ENCODE measurements at regions not wholly inside any gene's neighbourhood (a gene's known extent, or its start where the extent isn't known, plus 50 kb on each side); places are given as distances from the start of the nearest gene placed in this dataset.
A peak's percentile ranks its signal among the peaks of the same experiment; 100 is the strongest.

DNA sequence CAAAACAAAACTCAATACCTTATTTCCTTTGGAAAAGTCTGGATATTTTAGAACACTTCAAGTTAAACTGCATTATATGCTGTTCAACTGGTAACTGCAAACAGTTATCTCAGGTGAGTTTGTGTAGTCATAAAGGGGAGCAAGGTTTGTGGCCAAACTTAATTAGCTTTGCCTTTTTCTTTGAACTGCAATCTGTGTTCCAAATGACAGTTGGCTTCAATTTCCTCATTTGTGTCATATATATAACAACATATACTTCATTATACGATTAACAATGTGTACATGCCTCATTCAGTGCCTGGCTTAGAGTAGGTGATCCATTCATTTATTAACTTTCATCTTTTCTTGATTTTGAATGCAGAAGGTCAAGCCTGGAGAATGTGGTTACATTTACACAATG, 55.8 kb downstream of the KCNE4 start:
- DNase-seq (ENCODE audit: low spot score): no peak

DNA sequence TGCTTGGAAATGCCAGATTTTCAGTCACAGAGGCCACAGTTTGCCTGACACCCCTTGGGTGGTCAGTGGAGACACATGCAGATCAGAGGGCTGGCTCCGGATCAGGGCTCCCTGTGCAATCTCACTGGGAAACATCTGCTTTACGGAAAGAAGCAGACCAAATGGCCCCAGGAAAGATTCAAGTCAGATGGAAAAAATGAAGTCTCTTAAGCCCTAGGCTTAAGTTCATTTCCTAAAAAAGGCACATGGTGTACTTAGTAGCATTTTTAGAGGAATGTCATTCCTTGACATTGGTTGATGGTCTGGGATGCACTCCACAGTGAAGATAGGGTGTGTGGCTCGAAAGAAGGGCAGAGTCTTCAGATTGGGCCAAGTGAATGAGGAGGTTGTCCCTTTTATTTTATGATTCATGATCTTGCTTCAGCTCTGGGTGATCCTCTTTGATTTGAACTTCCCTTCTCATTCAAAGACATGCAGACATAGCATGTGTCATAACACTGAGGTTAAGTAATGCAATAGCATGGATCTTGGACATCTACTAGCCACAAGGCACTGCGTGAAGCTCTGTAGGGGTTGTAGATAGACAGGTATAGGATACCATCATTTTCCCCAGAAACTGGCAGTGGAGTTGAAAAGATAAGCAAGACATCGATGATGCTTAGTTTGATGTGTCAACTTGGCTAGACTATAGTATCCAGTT, 56.5 kb downstream of the KCNE4 start:
- no peak for DNase-seq (ENCODE audit: low spot score)

DNA sequence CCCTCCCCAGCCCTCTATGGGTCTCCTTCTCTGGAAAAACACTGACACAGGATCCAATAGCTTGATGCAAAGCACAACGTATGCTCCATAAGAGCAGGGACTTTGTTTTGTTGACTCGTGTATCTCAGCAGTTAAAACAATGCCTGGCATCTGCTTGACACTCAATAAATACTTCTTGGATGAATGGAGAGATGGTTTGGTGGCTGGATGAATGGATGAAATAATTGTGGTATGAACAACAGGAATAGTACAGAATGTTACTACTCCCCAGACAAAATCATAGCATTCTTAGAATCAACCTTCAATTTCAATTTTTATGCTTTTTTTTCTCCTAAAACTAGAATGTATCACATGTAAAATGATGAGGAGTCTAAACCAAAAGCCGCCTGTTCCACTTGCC, 57.4 kb downstream of the KCNE4 start:
- no peak for DNase-seq (ENCODE audit: low spot score)

DNA sequence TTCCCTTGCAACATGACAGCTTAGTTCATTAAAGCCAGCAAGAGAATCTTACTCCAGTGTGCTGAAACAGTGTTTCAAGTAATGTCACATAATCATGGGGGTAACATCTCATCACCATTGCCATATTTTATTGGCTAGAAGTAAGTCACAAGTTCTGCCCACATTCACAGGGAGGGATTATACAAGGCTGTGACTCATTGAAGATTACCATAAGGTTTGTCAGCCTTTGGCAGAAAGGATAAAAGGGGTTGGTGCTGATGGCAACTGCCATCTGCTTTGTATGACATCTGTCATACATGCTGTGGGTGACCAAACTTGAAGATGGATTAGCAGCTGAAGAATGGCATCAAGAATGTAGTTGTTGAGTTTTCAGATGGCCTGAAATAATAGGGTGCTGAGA, 61.2 kb downstream of the KCNE4 start:
- DNase-seq (ENCODE audit: low spot score): no peak

DNA sequence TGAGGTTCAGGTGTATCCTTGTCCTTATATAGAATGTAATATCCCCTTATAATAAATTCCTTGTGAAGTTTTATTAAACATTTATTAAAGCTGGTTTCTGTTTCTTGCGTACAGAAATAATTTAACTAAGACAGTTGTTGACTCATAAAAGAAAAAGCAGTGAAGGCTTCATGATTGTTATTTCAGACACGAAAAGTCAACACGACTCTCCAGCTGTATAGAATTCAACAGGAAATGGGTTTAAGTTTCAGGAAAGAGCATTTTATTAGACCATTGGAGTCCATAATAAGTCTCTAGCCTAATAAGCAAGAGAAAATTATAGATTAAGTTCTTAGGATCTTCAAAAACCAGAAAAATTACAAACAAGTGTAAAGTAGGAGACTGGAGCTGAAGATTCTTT, 62.2 kb downstream of the KCNE4 start:
- DNase-seq (ENCODE audit: low spot score): no peak

DNA sequence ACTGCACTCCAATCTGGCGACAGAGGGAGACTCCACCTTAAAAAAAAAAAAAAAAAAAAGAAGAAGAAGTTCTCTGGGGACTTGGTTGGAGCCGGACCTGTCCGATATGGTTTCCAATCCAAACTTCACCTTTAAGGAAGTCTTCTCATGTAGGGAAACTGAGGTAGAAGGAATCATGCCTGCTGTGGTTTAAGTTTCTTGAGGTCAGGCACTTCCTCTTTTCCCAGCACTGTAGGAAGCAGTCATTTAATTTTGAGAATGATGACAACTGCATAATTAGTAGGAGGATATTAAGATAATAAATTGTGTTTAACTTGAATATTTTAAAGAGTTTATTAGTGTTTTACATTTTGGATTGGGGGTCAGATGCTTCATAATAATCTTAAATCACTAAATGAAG, 62.9 kb downstream of the KCNE4 start:
- no peak for DNase-seq (ENCODE audit: low spot score)

DNA sequence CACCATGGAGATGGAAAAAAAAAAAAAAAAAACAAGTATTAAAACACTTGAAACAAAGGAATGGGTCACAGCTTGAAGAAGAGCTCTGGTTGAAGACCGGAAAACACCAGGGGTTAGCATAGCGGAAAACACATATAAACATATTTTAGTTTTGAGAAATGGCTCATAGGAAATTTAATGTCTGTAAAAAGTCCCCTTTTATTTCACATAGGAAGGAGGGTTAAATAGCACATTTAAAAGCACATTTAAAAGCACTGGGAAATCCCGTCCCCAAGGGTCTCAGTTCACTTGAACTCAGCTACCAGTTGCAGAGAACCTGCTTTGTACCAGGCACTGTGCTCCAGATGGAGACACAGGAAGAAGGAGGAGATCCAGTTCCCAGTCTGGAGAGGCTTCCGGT, 65.5 kb downstream of the KCNE4 start:
- DNase-seq (ENCODE audit: low spot score): no peak

DNA sequence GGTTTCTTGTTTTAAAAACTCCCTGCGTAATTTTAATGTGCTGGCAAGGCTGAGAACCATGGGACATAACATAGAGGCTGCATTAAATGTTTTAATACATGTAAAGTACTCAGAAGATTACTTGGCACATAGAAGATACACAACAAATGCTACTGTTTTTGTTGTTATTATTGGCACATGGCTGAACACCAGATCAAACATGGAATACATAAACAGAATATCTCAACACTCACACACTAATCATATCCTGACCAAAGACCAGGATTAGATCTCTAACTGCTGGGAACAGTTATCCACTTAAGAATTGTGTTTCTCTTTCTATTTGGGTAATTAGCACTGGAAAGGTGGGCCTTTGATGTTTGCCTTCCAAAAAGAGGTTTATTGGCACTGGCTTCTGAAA, 69.3 kb downstream of the KCNE4 start:
- no peak for DNase-seq (ENCODE audit: low spot score)

DNA sequence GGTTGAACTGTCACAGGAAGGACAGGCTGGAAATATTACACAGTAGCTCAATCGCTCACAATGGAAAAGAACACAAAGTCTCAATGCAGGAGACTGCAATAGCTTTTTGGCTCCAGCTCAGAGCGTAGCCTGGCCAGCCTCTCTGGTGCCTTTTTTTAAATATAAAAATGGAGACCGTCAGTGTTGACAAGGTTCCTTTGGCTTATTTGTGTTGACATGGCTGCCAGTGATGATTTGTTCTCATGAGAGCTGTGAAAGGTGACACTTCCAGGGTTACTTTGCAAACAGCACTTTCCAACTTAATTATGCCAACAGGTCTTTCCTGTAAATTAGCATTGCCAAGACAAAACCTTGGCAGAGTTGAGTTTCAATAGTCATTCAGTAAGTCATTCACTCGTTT, 70.8 kb downstream of the KCNE4 start:
- peak; percentile 11 for DNase-seq (ENCODE audit: low spot score)

DNA sequence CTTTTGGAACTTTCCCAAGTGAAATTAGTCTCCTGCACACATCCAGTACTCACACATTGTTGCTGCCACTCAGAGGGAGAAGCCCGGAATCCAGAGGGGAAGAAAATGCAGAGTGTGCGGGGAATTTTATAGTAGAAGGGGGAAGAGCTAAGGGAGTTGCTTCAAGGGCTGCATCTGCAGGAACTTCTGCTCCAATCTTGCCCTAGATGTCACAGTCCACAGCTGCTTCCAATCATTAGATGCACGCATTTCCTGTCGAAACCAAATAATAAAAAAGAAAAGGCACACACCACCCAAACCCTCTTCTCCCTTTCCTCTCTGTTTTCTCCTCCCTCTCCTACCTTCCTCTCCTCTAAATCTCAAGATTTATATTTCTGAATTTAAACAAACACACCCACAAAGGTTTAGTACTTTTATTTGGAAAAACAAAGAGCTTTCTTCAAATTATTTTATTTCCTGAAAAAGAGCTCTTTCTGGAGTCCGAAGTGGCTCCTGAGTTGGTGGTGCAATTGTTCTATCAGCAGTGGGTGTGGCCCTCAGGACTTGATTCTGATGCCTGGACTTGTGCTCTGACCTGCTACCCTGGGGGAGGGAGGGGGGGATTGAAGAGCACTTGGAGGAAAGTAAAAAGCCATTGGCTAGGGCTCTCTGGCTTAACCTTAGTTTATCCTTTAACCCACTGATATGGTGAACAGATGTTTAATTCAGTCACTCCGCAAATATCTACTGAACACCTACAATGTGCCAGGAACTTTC, 72.0 kb downstream of the KCNE4 start:
- no peak for DNase-seq (ENCODE audit: low spot score)

DNA sequence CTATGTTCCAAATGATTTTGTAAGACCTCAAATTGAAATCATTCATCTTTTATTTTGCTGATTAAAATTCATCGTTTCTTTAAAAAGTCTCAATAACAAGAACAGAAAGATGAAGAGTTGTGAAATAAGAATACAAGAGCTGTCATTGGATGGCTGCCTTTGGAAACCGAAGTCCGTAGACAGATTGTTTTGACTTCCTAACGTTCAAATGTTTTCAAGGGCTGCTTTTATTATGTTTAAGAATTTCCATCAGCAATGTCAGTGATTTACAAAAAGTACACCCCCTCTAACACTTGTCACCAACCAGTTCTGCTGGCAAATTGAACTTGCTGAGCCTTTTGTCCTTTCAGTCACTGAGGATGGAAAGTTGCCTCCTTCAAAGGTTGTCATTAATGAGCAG, 89.6 kb downstream of the KCNE4 start:
- no peak for DNase-seq (ENCODE audit: low spot score)

DNA sequence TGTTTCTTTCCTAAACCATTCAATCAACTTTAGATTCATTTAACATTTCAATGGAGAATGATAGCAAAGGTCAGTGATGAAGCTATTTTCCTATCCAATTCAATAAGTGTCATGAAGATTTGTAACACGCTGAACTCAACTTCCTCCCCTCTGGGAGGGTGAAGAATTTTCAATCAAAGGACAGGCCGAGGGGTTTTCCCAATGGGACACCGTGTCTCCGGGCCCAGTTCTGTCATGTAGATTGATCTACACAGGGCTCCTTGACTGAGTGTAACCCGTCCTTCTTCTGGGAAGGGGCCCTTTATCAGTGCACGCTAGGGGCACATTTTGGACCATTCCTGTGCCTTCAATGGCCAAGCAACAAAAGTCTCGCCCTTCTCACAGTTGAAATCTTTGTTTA, 90.1 kb downstream of the KCNE4 start:
- no peak for DNase-seq (ENCODE audit: low spot score)

DNA sequence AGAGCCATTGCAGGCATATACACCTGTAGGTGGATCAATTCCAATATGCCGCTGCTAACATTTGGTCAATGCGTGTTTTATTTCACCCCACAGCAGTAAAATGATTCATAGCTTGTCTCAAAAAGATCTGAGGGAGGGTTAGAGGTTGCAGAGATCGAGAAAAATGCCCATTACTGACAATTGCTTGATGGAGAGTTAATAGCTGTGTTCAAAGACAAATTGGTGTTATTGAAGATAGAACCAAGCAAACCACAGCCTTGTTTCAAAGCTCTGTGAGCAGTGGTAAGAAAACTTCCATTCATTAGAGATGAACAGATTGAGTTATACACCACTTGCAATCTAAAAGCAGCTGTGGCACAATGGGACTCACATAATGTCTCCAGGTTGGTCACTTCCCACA, 95.4 kb downstream of the KCNE4 start:
- no peak for DNase-seq (ENCODE audit: low spot score)

DNA sequence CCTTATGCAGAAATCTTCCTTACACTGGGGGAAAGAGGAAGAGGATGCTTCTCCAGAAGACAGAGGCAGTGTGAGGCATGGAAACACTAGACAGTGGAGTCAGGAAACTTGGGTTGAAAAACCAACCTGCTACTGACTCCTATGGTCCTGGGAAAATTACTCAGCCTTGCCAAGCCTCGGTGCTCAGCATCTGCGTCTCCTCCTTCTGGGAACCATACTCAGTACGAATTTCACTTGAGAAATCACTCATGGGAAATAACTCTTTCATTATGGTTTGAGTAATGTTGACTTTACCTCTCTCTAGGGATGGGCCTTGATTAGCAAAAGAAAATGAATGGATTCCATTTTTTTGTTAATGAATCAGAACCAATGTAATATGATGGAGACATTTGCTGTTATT, 96.5 kb downstream of the KCNE4 start:
- no peak for DNase-seq (ENCODE audit: low spot score)

DNA sequence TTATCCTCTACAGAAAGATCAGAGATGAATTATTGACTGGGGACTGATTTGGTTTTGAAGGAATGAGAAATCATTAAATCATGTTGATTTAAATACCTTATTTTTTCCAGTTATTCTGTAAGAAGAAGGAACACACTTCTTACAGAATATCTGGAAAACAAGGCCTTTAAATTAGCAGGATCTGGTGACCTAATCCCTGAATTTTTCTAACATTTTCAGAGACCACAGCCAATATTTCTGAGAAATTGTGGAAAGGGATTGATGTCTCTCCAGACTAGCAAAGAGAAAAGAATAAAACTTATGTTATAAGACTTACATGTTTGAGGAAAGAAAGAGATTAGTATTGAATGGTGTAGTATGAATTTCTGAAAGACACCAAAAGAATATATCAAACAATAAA, 104.0 kb downstream of the KCNE4 start:
- DNase-seq (ENCODE audit: low spot score): no peak

DNA sequence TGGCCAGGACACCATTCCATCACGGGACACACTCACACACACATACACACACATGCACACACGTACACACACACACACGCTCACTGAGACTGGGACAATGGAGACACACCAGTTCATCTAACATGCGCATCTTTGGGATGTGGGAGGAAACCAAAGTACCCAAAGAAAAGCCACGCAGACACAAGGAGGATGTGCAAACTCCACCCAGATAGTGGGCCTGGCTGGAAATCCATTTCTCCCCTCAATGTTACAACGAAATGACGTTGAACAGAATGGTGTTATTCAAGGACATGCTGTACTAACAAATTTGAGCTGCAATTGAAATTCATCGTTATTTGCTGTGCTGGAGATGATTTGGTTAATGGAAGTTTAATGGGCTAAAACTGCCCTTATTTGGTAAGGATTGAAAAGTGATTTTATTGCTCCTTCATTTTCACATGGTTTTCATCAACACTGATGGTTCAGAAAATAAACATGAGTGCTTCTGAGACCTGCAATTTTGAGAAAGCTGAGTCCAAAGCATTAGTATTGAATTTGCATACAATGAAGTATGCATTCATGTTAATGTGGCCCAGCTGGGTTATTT, 110.0 kb downstream of the KCNE4 start:
- no peak for DNase-seq (ENCODE audit: low spot score)

DNA sequence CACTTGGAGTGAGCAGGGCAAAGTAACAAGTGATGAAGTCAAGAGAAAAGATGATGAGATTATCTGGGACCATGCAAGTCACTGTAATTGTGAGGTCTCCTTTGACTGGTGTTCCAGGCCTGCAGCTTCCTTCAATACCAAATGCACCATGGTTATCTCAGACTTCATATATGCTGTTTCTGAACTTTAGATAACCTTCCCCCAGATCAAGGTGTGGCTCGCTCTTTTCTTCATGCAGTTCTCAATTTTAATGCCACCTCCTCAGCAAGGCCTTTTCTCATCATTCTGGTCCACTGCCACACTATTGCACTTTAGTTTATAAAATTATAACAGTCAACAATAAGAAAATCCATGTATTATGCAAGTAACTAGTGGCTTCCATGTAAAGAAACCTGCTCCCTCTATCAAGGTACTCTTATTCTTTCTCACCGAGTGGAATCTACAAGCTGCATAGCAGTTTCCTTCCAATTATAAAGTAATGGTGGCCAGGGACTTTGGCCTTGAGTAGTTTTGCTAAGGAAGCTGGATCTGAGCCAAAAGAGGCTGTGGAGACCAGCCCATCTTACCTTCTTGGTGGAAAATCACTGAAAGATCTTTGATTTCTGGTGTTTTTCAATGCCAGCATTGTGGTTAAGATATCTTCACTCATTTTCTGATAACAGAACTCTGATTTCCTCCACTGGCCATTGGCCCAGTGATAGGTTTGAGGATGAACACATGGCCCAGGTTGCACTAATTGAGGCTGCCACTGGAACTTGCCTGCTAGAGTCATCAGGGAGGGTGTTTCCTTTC, 113.6 kb downstream of the KCNE4 start:
- no peak for DNase-seq (ENCODE audit: low spot score)

DNA sequence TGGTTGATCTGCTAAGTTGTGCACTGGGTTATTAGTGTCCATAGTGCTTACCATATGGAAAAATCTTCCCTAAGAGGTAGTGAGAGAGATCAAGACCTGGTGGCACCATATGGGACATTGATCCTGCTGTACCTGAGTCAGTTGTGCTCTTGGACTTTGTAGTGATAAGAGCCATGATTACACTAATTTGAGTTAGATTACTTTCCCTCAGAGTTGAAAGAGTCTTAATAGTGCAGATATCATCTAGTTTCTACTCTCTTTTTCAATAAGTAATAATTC, 114.2 kb downstream of the KCNE4 start:
- DNase-seq (ENCODE audit: low spot score): no peak

DNA sequence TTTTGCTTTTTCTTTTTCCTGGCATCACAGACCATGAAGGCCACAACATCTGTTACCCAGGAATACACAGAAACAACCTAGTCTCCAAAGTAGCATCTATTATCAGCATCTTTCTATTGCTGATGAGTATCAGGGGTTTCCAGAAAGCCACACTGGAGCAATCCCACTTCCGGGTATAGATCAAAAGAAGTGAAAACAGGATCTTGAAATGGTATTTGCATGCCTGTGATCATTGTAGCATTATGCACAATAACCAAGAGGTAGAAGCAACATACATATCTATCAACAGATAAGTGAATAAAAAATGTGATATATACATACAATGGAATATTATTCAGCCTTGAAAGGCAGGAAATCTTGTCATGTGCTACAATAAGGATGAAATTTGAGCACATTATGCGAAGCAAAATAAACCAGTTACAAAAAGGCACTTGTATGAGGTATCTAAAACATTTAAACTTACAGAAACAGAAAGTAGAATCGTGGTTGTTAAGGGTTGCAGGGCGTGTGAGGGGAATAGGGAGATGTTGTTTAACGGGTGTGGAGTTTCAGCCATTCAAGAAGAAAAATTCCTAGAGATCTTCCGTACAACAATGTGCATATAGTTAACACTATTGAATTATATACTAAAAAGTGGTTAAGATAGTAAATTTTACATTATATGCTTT, 115.1 kb downstream of the KCNE4 start:
- DNase-seq (ENCODE audit: low spot score): no peak

DNA sequence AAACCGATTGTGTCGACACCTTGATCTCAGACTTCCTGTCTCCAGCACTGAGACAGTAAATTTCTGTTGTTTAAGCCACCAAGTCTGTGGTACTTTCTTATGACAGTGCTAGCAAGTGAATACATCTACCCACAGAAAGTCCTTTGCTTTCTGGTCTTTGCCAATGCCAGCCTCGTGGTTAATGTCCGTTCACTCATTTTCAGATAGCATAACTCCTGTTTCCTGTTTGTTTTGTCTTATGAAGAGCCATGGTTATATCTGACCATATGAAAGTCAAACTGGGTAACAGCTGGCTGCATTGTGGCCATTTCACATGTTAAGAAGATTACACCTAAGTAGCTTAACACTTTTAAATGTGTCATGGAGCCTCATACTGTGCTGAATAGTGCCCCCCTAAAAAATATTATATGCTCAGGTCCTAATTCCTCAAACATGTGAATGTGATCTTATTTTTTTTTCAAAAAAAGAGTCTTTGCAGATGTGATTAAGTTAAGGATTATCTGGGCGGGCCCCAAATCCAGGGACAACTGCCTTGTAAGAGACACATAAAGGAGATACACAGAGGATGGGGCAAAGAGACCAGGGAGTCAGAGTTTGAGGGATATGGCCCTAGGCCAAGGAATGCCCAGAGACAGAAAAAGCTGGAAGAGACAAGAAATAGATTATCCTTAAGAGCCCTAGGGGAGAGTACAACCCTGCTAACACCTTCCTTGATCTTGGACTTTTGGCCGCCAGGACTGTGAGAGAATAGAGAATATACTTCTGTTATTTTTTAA, 118.0 kb downstream of the KCNE4 start:
- DNase-seq (ENCODE audit: low spot score): no peak

DNA sequence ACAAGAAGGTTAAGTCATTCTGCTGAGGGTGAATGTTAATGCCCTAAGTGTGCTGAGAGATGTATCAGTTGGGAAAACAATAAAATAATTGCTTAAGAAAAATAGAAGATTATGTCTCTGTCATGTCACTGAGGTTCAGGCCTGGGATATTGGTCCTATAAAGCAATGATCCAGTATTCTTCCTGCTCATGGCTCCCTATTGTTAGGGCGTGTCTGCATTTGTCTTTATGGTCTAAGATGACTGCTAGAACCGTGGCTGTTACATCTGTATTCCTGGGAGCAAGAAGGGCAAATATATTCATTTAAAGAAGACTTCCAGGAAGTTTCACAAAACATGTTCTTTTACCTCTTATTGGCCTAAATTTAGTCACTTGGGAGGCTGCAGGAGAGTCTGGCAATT, 125.0 kb downstream of the KCNE4 start:
- no peak for DNase-seq (ENCODE audit: low spot score)

DNA sequence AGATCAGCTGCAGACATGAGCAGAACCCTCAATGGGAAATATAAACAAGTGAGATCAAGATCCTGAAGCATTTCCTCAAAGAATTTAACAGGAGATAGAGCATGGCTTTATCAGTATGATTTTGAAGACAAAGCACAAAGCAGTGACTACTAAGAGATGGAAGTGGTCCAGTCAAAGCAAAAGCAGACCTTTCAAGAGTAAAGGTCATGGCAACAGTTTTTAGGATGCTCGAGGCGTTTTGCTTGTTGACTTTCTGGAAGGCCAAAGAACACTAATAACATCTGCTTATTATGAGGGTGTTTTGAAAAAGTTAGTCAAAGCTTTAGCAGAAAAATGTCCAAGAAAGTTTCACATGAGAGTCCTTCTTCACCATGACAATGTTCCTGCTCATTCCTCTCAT, 128.5 kb downstream of the KCNE4 start:
- DNase-seq (ENCODE audit: low spot score): no peak

Data from Ammon's horn (tissue), 1 donor.